NCI-H2081 treated with DMSO at 0.1 percent for 48 hours (cell line): ENCODE measurements at regions not wholly inside any gene's neighbourhood (a gene's known extent, or its start where the extent isn't known, plus 50 kb on each side); places are given as distances from the start of the nearest gene placed in this dataset.
"Not testable (repeated sequence)": the region's sequence is repeated elsewhere in the genome, so short reads cannot be mapped to it uniquely, and the experiment has no call there.

ENCODE experiments used
- DNase-seq: peaks from one replicate; lab custom pipeline; 2025; lab: John Stamatoyannopoulos, UW

- DNase-seq = no peak
Observed at GRCh38 chr4:13988353-13989305, 361.1 kb upstream of the BOD1L1 start.

- no peak for DNase-seq
Observed at GRCh38 chr4:13989501-13989900, 362.0 kb upstream of the BOD1L1 start.

DNA sequence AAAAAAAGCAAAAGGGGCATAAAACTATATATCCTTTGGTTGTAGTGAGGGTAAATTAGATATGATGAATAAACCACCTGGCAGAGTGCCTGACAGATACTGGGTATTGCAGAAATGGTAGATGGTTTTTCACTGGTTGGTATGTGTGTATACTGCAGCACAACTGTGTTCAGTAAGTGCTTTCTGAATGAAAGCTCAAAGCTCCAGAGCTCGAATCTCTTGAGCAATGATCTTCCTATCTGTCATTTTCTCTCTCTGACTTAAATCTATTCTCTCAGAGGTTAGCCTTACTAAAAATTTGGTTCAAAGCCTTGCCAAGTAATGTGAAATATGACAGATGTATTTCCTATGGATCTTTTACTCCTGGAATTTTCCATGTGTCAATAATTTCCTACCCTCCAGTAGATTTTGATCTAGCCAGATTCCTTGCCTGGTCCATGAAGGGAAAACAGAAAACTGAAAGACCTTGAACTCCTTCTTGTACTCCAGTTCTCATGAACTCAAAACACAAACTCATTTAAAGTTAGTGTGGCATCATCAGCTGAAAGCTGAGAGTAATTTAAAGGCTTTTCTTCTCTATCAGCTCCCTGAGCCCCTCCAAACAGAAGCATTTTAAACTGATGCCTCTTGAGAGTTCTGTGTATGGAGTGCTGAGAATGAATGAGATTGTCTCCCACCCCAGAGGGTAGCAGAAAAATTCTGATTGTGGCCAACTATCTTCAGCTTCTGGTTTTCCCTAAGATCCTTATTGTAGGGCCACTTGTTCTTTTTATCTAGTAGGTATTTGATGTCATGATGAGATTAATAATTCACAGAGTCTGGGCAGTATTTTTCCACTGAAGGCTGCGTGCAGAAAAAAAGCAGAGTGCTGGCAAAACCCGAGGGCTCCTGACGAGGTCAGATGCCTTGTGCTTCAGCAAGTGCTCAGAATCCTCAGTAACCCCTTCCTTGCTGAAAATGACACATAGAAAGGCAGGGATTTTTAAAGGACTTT lies 363.4 kb upstream of the BOD1L1 start:
- DNase-seq = no peak

GRCh38 chr4:13992041-13992440 lies 364.5 kb upstream of the BOD1L1 start:
- no peak for DNase-seq

- no peak for DNase-seq
Observed at GRCh38 chr4:13992975-13993520, 365.5 kb upstream of the BOD1L1 start.

DNA sequence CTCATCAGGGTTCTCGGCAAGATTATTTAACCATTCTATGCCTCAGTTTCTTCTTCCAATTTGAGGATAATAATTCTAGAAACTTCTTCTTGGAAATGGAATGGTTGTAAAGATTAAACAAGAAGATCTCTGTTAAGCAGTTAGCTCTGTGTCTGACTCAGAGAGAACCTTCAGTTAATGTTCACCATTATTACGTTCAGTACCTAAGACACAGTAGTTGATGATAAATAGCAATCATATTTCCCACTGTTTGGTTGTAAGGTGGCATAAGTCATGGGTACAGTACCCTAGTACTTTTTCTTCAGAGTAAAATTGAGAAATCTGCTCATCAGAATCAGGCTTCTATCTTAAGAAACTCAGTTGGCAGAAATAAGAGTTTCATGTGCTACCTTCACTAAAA lies 366.5 kb upstream of the BOD1L1 start:
- DNase-seq = no peak

- DNase-seq = no peak
Observed at GRCh38 chr4:13998850-13999445, 371.4 kb upstream of the BOD1L1 start.

DNA sequence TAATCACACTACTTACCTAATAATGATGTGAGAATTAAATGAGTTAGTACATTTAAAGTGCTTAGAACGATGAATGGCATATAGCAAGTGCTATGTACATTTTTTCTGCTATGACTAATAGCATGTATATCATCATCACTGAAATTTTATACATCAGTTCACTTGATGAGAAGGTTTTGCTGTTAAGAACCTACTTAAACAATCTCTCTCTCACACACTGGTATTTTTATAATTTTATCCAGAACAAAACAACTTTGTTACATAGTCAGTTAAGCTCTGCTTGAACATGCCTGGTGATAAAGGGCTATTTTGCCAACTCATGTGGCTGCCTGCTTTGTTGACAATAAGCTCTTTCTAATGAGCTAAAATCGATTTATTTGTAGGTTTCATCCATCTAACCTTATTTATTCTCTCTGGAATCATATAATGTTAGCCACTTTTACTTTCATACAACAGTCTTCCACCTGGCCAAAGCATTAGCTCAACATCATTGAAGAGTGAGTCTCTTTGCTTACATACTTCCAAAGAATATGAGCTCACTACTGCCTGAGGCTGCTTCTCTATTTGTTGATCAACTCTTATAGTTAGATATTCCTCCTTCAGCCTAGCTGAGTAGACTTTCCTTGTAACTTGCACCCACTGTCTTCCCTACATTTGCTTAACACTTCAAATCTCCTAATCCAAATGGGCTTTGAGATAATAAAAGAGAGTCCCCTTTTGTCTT lies 372.7 kb upstream of the BOD1L1 start:
- no peak for DNase-seq

GRCh38 chr4:14002331-14002730 lies 374.8 kb upstream of the BOD1L1 start:
- DNase-seq = not testable (repeated sequence)

DNA sequence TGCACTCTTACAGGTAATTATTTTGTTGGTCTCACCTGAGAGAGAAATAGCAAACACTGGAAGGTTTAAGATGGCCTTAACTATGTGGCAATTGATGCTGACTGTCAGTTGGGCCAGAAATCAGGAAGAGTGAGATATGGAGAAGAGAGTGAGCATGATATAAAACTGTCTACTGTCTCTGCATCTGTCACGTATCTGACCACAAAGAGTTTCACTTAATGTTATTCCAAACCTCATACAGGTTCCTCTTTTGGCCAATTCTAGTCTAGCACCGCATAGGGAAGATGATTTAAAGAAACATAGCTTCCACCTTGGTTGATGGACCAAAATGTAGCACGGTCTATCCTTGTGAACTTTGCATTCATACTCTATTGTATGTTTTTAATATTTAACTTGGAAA lies 381.0 kb upstream of the BOD1L1 start:
- DNase-seq = no peak

DNA sequence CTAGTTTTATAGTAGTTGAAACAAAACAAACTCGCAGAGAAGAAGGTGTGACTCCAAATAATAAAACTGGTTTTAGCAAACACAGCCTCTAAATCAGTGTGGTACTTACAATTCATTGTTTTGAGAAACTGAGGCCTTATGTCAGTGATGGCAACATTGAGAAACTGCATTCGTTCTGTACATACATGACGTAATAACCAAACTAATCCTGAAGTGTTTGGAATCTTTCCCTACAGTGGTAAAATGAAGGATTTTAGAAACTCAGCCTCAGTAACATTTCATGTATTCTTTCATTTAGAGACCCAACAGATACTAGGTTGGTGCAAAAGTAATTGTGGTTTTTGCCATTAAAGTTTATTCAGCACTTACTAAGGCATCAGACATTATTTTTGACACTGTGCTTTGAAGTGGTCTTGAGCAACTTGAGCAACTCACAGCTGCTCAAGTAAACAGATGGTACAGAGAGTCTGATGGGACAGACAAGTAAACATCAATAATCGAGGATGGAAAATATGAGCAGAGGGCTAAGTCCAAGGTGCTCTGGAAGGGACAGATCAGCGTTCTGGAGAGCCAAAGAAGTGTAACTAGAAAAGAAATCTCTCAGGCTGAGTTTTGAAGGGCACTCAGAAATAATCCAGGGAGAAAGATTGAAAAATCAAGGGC lies 390.8 kb upstream of the BOD1L1 start:
- DNase-seq = no peak

DNA sequence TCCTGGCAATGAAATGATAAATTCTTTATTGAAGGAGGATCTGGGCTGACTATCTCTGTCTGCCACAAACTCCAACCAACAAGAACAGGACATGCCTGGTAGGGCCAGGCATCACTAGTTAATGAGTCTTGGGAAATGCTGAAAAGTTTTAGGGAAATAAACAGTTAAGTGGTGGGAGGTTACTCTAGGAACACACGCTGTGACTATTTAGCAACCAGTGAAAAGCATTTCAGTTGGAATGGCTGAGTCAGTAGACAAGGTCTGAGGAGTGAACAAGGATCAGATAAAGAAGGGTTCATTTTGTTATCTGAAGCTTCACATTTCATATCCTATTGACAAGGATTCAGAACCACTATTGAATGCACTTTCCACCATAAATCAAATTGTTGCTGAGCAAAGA lies 394.9 kb upstream of the BOD1L1 start:
- DNase-seq = no peak

- DNase-seq = no peak
Observed at GRCh38 chr4:14023036-14023435, 395.5 kb upstream of the BOD1L1 start.

- DNase-seq = no peak
Observed at GRCh38 chr4:14023896-14024295, 396.4 kb upstream of the BOD1L1 start.

- DNase-seq = no peak
Observed at GRCh38 chr4:14025111-14025510, 397.6 kb upstream of the BOD1L1 start.

GRCh38 chr4:14025891-14026290 lies 398.4 kb upstream of the BOD1L1 start:
- DNase-seq = no peak

DNA sequence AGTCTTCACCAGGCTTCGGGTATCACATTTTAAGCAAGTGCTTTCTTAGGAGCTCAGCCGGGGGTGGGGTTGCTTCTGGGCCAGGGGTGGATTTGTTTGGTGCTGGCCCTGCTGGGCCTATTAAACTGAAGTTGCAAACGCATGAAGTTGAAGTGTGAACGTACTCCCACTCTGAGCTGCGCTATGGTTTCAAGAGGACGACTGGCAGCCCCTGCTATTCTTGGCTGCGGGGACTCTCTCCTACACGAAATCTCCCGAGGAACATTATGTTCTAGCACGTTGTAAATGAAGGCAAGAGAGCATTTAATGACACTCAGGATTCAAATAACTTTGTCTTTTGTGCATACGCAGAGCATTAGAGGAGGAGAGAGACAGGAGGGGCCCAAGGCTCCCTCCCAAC lies 401.3 kb upstream of the BOD1L1 start:
- no peak for DNase-seq

- no peak for DNase-seq
Observed at GRCh38 chr4:14035076-14035475, 407.6 kb upstream of the BOD1L1 start.

DNA sequence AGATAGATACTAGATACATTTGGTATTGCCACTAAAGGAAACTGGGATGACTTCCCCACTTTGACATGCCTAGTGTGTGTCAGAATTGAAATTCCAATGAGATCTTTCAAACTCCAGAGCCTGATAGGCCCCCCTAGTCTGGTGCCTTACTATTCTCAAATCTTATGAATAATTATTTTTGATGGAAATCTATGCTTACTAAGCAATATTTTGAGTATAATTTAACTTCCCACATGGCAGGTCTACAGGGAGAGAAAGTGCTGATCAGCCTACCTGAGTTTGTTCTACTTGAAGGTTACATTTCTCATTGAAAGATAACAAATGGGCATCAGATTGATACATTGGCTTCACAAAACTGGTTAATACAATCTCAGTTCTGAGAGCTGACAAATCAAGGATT lies 415.7 kb upstream of the BOD1L1 start:
- no peak for DNase-seq

GRCh38 chr4:14046642-14047041 lies 419.1 kb upstream of the BOD1L1 start:
- DNase-seq = no peak

DNA sequence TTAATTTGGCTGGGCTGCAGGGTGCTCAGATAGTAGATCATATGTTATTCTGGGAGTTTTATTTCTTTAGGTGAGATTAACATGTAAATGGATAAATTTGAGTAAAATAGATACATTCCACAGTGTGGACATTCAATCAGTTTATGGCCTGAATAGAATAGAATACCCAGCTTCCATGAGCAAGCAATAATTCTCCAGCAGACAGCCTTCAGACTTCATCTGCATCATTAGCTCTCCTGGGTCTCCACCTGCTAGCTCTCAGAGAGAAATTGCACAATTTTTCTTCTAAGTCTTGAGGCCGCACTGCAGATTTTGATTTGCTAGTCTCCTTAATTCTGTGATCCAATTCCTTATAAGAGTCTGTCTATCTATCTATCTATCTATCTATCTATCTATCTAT lies 420.3 kb upstream of the BOD1L1 start:
- DNase-seq = no peak
